ENCODE measurements at regions not wholly inside any gene's neighbourhood (a gene's known extent, or its start where the extent isn't known, plus 50 kb on each side); places are given as distances from the start of the nearest gene placed in this dataset.

GRCh38 chr16:20166531-20167235 lies 93.0 kb upstream of the GPR139 start:
- Histone ChIP-seq H3K27ac (no peak overlapping the region), H3K36me3 (no peaks in the 10 kb centered on the region), H3K9me3 (no peaks in the 10 kb centered on the region), H3K27me3 (peaks cover 0 to 10% (median 0%) of the 10 kb centered on the region in 4 donors), H3K4me3 (no peak overlapping the region), H3K4me1 (no peaks in the 10 kb centered on the region)
- no peak for TF ChIP-seq CTCF (IDR thresholded peaks at IDR 0.05)
- TF ChIP-seq POLR2A (IDR thresholded peaks at IDR 0.05), result no peak
- intact Hi-C loops (cut with DNase I), result no loop called here
- DNase-seq, result no peak
- 52 to 68% methylated on average over 15 of the region's 15 CpGs for WGBS, 2 donors

- H3K27ac ChIP-seq, result no peak overlapping the region
- no peak overlapping the region for H3K4me3 ChIP-seq
- intact Hi-C loops (cut with DNase I), result no loop called here
- no peak for DNase-seq
- peaks cover 0 to 5% (median 0%) of the 10 kb centered on the region in 4 donors for H3K27me3 ChIP-seq
- WGBS, 2 donors, result 73 to 85% methylated on average over 1 of the region's 1 CpG
- no peaks in the 10 kb centered on the region for H3K9me3 ChIP-seq
- H3K36me3 ChIP-seq, result no peaks in the 10 kb centered on the region
- TF ChIP-seq POLR2A (IDR thresholded peaks at IDR 0.05), result no peak
- TF ChIP-seq CTCF (IDR thresholded peaks at IDR 0.05), result no peak
- H3K4me1 ChIP-seq, result no peaks in the 10 kb centered on the region
Measured at GRCh38 chr16:20153444-20153843, 79.8 kb upstream of the GPR139 start.

- DNase-seq, result no peak
- TF ChIP-seq CTCF (IDR thresholded peaks at IDR 0.05) (no peak), POLR2A (IDR thresholded peaks at IDR 0.05) (no peak)
- no peaks in the 10 kb centered on the region for H3K4me1 ChIP-seq
- 60 to 66% methylated on average over 5 of the region's 5 CpGs for WGBS, 2 donors
- H3K36me3 ChIP-seq, result no peaks in the 10 kb centered on the region
- peaks cover 0 to 5% (median 0%) of the 10 kb centered on the region in 4 donors for H3K27me3 ChIP-seq
- no peak overlapping the region for H3K4me3 ChIP-seq
- intact Hi-C loops (cut with DNase I), result no loop called here
- H3K27ac ChIP-seq, result no peak overlapping the region
- H3K9me3 ChIP-seq, result no peaks in the 10 kb centered on the region
Measured at GRCh38 chr16:20147091-20147490, 73.4 kb upstream of the GPR139 start.

- 68 to 78% methylated on average over 4 to 7 of the region's 7 CpGs for WGBS, 2 donors
- Histone ChIP-seq H3K27ac (no peak overlapping the region), H3K9me3 (no peaks in the 10 kb centered on the region), H3K36me3 (no peaks in the 10 kb centered on the region), H3K4me1 (no peaks in the 10 kb centered on the region), H3K4me3 (no peak overlapping the region), H3K27me3 (no peaks in the 10 kb centered on the region)
- intact Hi-C loops (cut with DNase I), result no loop called here
- TF ChIP-seq CTCF (IDR thresholded peaks at IDR 0.05) (no peak), POLR2A (IDR thresholded peaks at IDR 0.05) (no peak)
- DNase-seq, result no peak
Measured at GRCh38 chr16:20141956-20142355, 68.3 kb upstream of the GPR139 start.

GRCh38 chr16:20137909-20138308 lies 64.2 kb upstream of the GPR139 start:
- DNase-seq, result no peak
- Histone ChIP-seq H3K4me3 (no peak overlapping the region), H3K4me1 (no peaks in the 10 kb centered on the region), H3K36me3 (no peaks in the 10 kb centered on the region), H3K9me3 (no peaks in the 10 kb centered on the region), H3K27me3 (peaks cover 0 to 4% (median 0%) of the 10 kb centered on the region in 4 donors), H3K27ac (no peak overlapping the region)
- intact Hi-C loops (cut with DNase I), result no loop called here
- TF ChIP-seq CTCF (IDR thresholded peaks at IDR 0.05) (no peak), POLR2A (IDR thresholded peaks at IDR 0.05) (no peak)
- 63 to 75% methylated on average over 2 of the region's 2 CpGs for WGBS, 2 donors

All from esophagus squamous epithelium (tissue), 5 donors.